Upper lobe of left lung (tissue), 6 donors: ENCODE measurements at regions not wholly inside any gene's neighbourhood (a gene's known extent, or its start where the extent isn't known, plus 50 kb on each side); places are given as distances from the start of the nearest gene placed in this dataset.

ENCODE experiments used
- ATAC-seq, 2 donors: fragments of 200-7000 bp; cut with Tn5 transposase; one replicate each; pipeline ENCODE4 v1.9.1; 2022; ENCODE audit warnings: mild to moderate bottlenecking in 2 of 2, moderate library complexity in 2 of 2; ENCODE audit not compliant: low FRiP score in 2 of 2
- DNase-seq, 2 donors: peaks; one replicate each; pipeline ENCODE4 v3.0.0-alpha.2; 2019 to 2020
- H3K27ac ChIP-seq, 4 donors: fragments of 200-600 bp; sonication (generic); one replicate each; pipeline ENCODE4 v1.5.1; 2016 to 2019
- H3K27me3 ChIP-seq, 4 donors: fragments of 200-600 bp; sonication (generic); one replicate each; pipeline ENCODE4 v1.5.1; 2017 to 2019
- H3K36me3 ChIP-seq, 4 donors: fragments of 200-600 bp; sonication (generic); one replicate each; pipeline ENCODE4 v1.5.1; 2016 to 2019
- H3K4me1 ChIP-seq, 4 donors: fragments of 200-600 bp; sonication (generic); one replicate each; pipeline ENCODE4 v1.5.1; 2018 to 2019
- H3K4me3 ChIP-seq, 4 donors: fragments of 200-600 bp; sonication (generic); one replicate each; pipeline ENCODE4 v1.5.1; 2017 to 2019; ENCODE audit warnings: mild to moderate bottlenecking in 2 of 4, moderate library complexity in 1 of 4
- H3K9me3 ChIP-seq, 4 donors: fragments of 200-600 bp; sonication (generic); one replicate each; pipeline ENCODE4 v1.5.1; 2018 to 2019
- CTCF ChIP-seq, 6 experiments: fragments of 450-650 bp in 4 of 6; fragments of 200-600 bp in 2 of 6; sonication (generic) in 2 of 6; IDR thresholded peaks; one replicate each; pipeline ENCODE4 v1.5.1; 2016 to 2019; ENCODE audit warnings: antibody characterized with exemption in 6 of 6
- EP300 ChIP-seq, 4 donors: sonication (generic); formaldehyde crosslinking; IDR thresholded peaks; one replicate each; pipeline ENCODE4 v1.5.1; 2017; ENCODE audit warnings: antibody characterized with exemption in 4 of 4, control low read depth in 2 of 4
- POLR2A ChIP-seq, 4 donors: fragments of 450-650 bp; IDR thresholded peaks; one replicate each; pipeline ENCODE4 v1.5.1; 2016 to 2017; ENCODE audit warnings: antibody characterized with exemption in 4 of 4, mild to moderate bottlenecking in 2 of 4
- POLR2AphosphoS5 ChIP-seq, 2 donors: sonication (generic); formaldehyde crosslinking; IDR thresholded peaks; one replicate each; pipeline ENCODE4 v1.5.1; 2017; ENCODE audit warnings: antibody characterized with exemption in 2 of 2
- WGBS, 2 donors: methylation state at CpG; one replicate each; pipeline ENCODE4 v1.1.5; 2017 to 2018; 5-methylcytosine and 5-hydroxymethylcytosine counted together
- donor health status: DM: no; HTN: no; CAD: no; lungs with moderate emphysema.
- donor health status: DM: no; HTN: yes; CAD: no; lungs with severe emphysema.

GRCh38 chr7:41047211-41047610, 655.7 kb downstream of the INHBA start:
- 57 to 78% methylated on average over 5 of the region's 5 CpGs for WGBS, 2 donors
- H3K4me3 ChIP-seq: no peak overlapping the region

GRCh38 chr7:41046776-41047175, 656.1 kb downstream of the INHBA start:
- 61 to 62% methylated on average over 4 of the region's 4 CpGs for WGBS, 2 donors
- no peak for TF ChIP-seq POLR2A (IDR thresholded peaks at IDR 0.05)
- no peak for TF ChIP-seq POLR2AphosphoS5 (IDR thresholded peaks at IDR 0.05)
- no peak for TF ChIP-seq EP300 (IDR thresholded peaks at IDR 0.05)
- no peak for TF ChIP-seq CTCF (IDR thresholded peaks at IDR 0.05)
- no peak overlapping the region for H3K27ac ChIP-seq
- ATAC-seq (peak in 1 of 2 donors; percentile 9), DNase-seq (no peak)
- peaks cover 0 to 5% (median 0%) of the 10 kb centered on the region in 4 donors for H3K9me3 ChIP-seq
- no peaks in the 10 kb centered on the region for H3K36me3 ChIP-seq
- no peaks in the 10 kb centered on the region for H3K27me3 ChIP-seq
- no peaks in the 10 kb centered on the region for H3K4me1 ChIP-seq
- H3K4me3 ChIP-seq: no peak overlapping the region

More at GRCh38 chr7:41047211-41047610, 655.7 kb downstream of the INHBA start:
- DNase-seq (no peak), ATAC-seq (no peak)
- no peak overlapping the region for H3K27ac ChIP-seq
- TF ChIP-seq EP300 (IDR thresholded peaks at IDR 0.05) (no peak), POLR2AphosphoS5 (IDR thresholded peaks at IDR 0.05) (no peak), CTCF (IDR thresholded peaks at IDR 0.05) (no peak), POLR2A (IDR thresholded peaks at IDR 0.05) (no peak)
- no peaks in the 10 kb centered on the region for H3K4me1 ChIP-seq
- H3K9me3 ChIP-seq: peaks cover 0 to 5% (median 0%) of the 10 kb centered on the region in 4 donors
- no peaks in the 10 kb centered on the region for H3K27me3 ChIP-seq
- H3K36me3 ChIP-seq: no peaks in the 10 kb centered on the region

GRCh38 chr7:41046221-41046761, 656.6 kb downstream of the INHBA start:
- 54 to 62% methylated on average over 7 of the region's 7 CpGs for WGBS, 2 donors
- DNase-seq: no peak
- Histone ChIP-seq H3K9me3 (peaks cover 0 to 5% (median 0%) of the 10 kb centered on the region in 4 donors), H3K4me1 (no peaks in the 10 kb centered on the region), H3K27me3 (no peaks in the 10 kb centered on the region), H3K27ac (no peak overlapping the region), H3K4me3 (no peak overlapping the region), H3K36me3 (no peaks in the 10 kb centered on the region)
- ATAC-seq: peak in 1 of 2 donors; percentile 25
- TF ChIP-seq CTCF (IDR thresholded peaks at IDR 0.05) (no peak), EP300 (IDR thresholded peaks at IDR 0.05) (no peak), POLR2AphosphoS5 (IDR thresholded peaks at IDR 0.05) (no peak), POLR2A (IDR thresholded peaks at IDR 0.05) (no peak)

GRCh38 chr7:41045556-41046123, 657.2 kb downstream of the INHBA start:
- H3K27ac ChIP-seq: no peak overlapping the region
- no peaks in the 10 kb centered on the region for H3K4me1 ChIP-seq
- ATAC-seq: peak; percentile 37 to 77
- no peaks in the 10 kb centered on the region for H3K36me3 ChIP-seq
- TF ChIP-seq CTCF (IDR thresholded peaks at IDR 0.05): peak in 3 of 6 experiments; percentile 47 to 55 (median 55)
- TF ChIP-seq POLR2AphosphoS5 (IDR thresholded peaks at IDR 0.05): no peak
- TF ChIP-seq POLR2A (IDR thresholded peaks at IDR 0.05): no peak
- no peak for TF ChIP-seq EP300 (IDR thresholded peaks at IDR 0.05)
- DNase-seq: peak in 1 of 2 donors; percentile 77
- H3K4me3 ChIP-seq: no peak overlapping the region
- H3K9me3 ChIP-seq: peaks cover 0 to 5% (median 0%) of the 10 kb centered on the region in 4 donors
- 78 to 87% methylated on average over 3 of the region's 3 CpGs for WGBS, 2 donors
- no peaks in the 10 kb centered on the region for H3K27me3 ChIP-seq

- DNase-seq (no peak), ATAC-seq (no peak)
- Histone ChIP-seq H3K4me1 (no peaks in the 10 kb centered on the region), H3K36me3 (no peaks in the 10 kb centered on the region), H3K4me3 (no peak overlapping the region), H3K27me3 (no peaks in the 10 kb centered on the region), H3K9me3 (peaks cover 0 to 5% (median 0%) of the 10 kb centered on the region in 4 donors), H3K27ac (no peak overlapping the region)
- WGBS, 2 donors: 77 to 85% methylated on average over 3 of the region's 3 CpGs
- TF ChIP-seq CTCF (IDR thresholded peaks at IDR 0.05) (no peak), EP300 (IDR thresholded peaks at IDR 0.05) (no peak), POLR2A (IDR thresholded peaks at IDR 0.05) (no peak)
These were observed 662.9 kb downstream of the INHBA start for GRCh38 chr7:41039981-41040380.
